A549 (cell line): ENCODE measurements at regions not wholly inside any gene's neighbourhood (a gene's known extent, or its start where the extent isn't known, plus 50 kb on each side); places are given as distances from the start of the nearest gene placed in this dataset.
"Not testable (repeated sequence)": the region's sequence is repeated elsewhere in the genome, so short reads cannot be mapped to it uniquely, and the experiment has no call there.

Source experiments
- ATAC-seq, 2 experiments: fragments of 200-7000 bp in 1 of 2; fragments of >200 bp in 1 of 2; cut with Nextera tagmentation in 1 of 2; cut with Tn5 transposase in 1 of 2; 3 replicates each; pipeline versions ENCODE4 v1.8.0 to v1.9.1; 2018 to 2020; ENCODE audit warnings: mild to moderate bottlenecking in 1 of 2, moderate library complexity in 1 of 2
- CTCF ChIA-PET: fragments of 300-600 bp; sonication (Branson Sonifier 250); formaldehyde crosslinking; extraction: SDS; loops from one replicate; lab custom pipeline; 2021; ENCODE audit warnings: antibody characterized with exemption, inconsistent platforms; lab: Yijun Ruan, JAX
- POLR2A ChIA-PET: fragments of 350-600 bp; formaldehyde crosslinking; extraction: SDS; loops from one replicate; lab custom pipeline; 2021; ENCODE audit warnings: antibody characterized with exemption, inconsistent platforms; lab: Yijun Ruan, JAX
- DNase-seq, 2 experiments: peaks; one replicate each; pipeline versions ENCODE4 v3.0.0 to v3.0.0-alpha.2; 2011 to 2016; ENCODE audit warnings: low read depth in 1 of 2, low spot score in 1 of 2
- FAIRE-seq: peaks from 2 replicates; lab custom pipeline; 2011; peaks lifted over from hg19 to GRCh38; lab: Jason Lieb, UNC
- H3K27ac ChIP-seq, 2 experiments: fragments of >200 bp; sonication (Bioruptor Twin); formaldehyde crosslinking; 3 replicates each; pipeline ENCODE4 v1.5.1; 2016 to 2017
- H3K4me1 ChIP-seq: fragments of >200 bp; sonication (Bioruptor Twin); formaldehyde crosslinking; 3 replicates; pipeline ENCODE4 v1.6.1; 2016
- H3K4me2 ChIP-seq: fragments of >200 bp; sonication (Bioruptor Twin); formaldehyde crosslinking; 3 replicates; pipeline ENCODE4 v1.6.1; 2016
- H3K4me3 ChIP-seq: fragments of >200 bp; sonication (Bioruptor Twin); formaldehyde crosslinking; 3 replicates; pipeline ENCODE4 v1.5.1; 2016
- H3K9me3 ChIP-seq: fragments of >200 bp; sonication (Bioruptor Twin); formaldehyde crosslinking; 3 replicates; pipeline ENCODE4 v1.6.1; 2016
- HDAC2 ChIP-seq: fragments of 200-600 bp; sonication (generic); IDR thresholded peaks from 2 replicates; pipeline ENCODE4 v1.6.1; 2016
- HOXA7 ChIP-seq: fragments of 250-450 bp; sonication (Bioruptor Pico); IDR thresholded peaks from 2 replicates; pipeline ENCODE4 v1.5.0; 2020; ENCODE audit warnings: mild to moderate bottlenecking, moderate library complexity
- MYC ChIP-seq: IDR thresholded peaks from 2 replicates; pipeline ENCODE4 v1.6.1; 2012; ENCODE audit warnings: mild to moderate bottlenecking, inconsistent platforms, low read length, improper control_type of control experiment, borderline replicate concordance
- PHF8 ChIP-seq: fragments of 200-600 bp; sonication (generic); IDR thresholded peaks from 2 replicates; pipeline ENCODE4 v1.6.1; 2016; ENCODE audit warnings: low read depth, mild to moderate bottlenecking, antibody characterized with exemption, moderate library complexity, borderline replicate concordance
- RNF2 ChIP-seq: fragments of 200-600 bp; sonication (generic); IDR thresholded peaks from 2 replicates; pipeline ENCODE4 v1.6.1; 2016; ENCODE audit warnings: low read depth, mild to moderate bottlenecking, antibody characterized with exemption, moderate library complexity, borderline replicate concordance
- WGBS: methylation state at CpG from one replicate; pipeline ENCODE4 v1.1.6; 2017; ENCODE audit errors: missing lambda C conversion rate; 5-methylcytosine and 5-hydroxymethylcytosine counted together

- FAIRE-seq (no peak), ATAC-seq (no peak)
- no peaks in the 10 kb centered on the region for H3K9me3 ChIP-seq
- no peak overlapping the region for H3K4me2 ChIP-seq
- no peaks in the 10 kb centered on the region for H3K4me1 ChIP-seq
- TF ChIP-seq HOXA7 (CRISPR knock-in tag): no peak
- no peak for TF ChIP-seq MYC
- no peak for TF ChIP-seq RNF2
- no peak for TF ChIP-seq PHF8
- no peak for TF ChIP-seq HDAC2
- TF ChIP-seq, all 56 proteins: peak for 0
- POLR2A ChIA-PET: no interaction called here
- H3K27ac ChIP-seq: no peak overlapping the region
- CTCF ChIA-PET: no interaction called here
- 36% methylated on average over 5 of the region's 5 CpGs for WGBS
- H3K4me3 ChIP-seq: no peak overlapping the region
- DNase-seq: no peak
These were observed 55.2 kb upstream of the DIRAS2 start for GRCh38 chr9:90697808-90698207.

- H3K9me3 ChIP-seq, H3K4me3 ChIP-seq, FAIRE-seq, DNase-seq, POLR2A ChIA-PET, H3K4me2 ChIP-seq, CTCF ChIA-PET, ATAC-seq, H3K4me1 ChIP-seq, H3K27ac ChIP-seq: not testable (repeated sequence)
- 0% methylated on average over 1 of the region's 1 CpG for WGBS
These were observed 51.6 kb upstream of the DIRAS2 start for GRCh38 chr9:90694187-90694586.
